ENCODE measurements at regions not wholly inside any gene's neighbourhood (a gene's known extent, or its start where the extent isn't known, plus 50 kb on each side); places are given as distances from the start of the nearest gene placed in this dataset.

GRCh38 chr4:22911285-22911684, 218.5 kb downstream of the GBA3 start:
- DNase-seq = no peak
- intact Hi-C loops (cut with DNase I) = no loop called here

GRCh38 chr4:22910200-22910599, 217.5 kb downstream of the GBA3 start:
- intact Hi-C loops (cut with DNase I) = no loop called here
- DNase-seq = no peak

- intact Hi-C loops (cut with DNase I) = no loop called here
- no peak for DNase-seq
Measured at GRCh38 chr4:22906045-22906444, 213.3 kb downstream of the GBA3 start.

- intact Hi-C loops (cut with DNase I) = no loop called here
- no peak for DNase-seq
Measured at GRCh38 chr4:22903913-22904312, 211.2 kb downstream of the GBA3 start.

GRCh38 chr4:22901631-22902030, 208.9 kb downstream of the GBA3 start:
- DNase-seq = no peak
- intact Hi-C loops (cut with DNase I) = no loop called here

GRCh38 chr4:22900876-22901275, 208.1 kb downstream of the GBA3 start:
- intact Hi-C loops (cut with DNase I) = no loop called here
- DNase-seq = no peak

GRCh38 chr4:22897520-22898108, 204.9 kb downstream of the GBA3 start:
- intact Hi-C loops (cut with DNase I) = no loop called here
- peak in 8 of 10 donors; percentile 12 to 68 (median 16) for DNase-seq

- intact Hi-C loops (cut with DNase I) = no loop called here
- DNase-seq = no peak
Measured at GRCh38 chr4:22895482-22895881, 202.7 kb downstream of the GBA3 start.

GRCh38 chr4:22884157-22884556, 191.4 kb downstream of the GBA3 start:
- intact Hi-C loops (cut with DNase I) = no loop called here
- no peak for DNase-seq

GRCh38 chr4:22881411-22881810, 188.7 kb downstream of the GBA3 start:
- no peak for DNase-seq
- intact Hi-C loops (cut with DNase I) = no loop called here

- intact Hi-C loops (cut with DNase I) = no loop called here
Measured at GRCh38 chr4:22877486-22878052, 184.8 kb downstream of the GBA3 start.

GRCh38 chr4:22876270-22876669, 183.5 kb downstream of the GBA3 start:
- no peak for DNase-seq
- intact Hi-C loops (cut with DNase I) = no loop called here

More at GRCh38 chr4:22877486-22878052, 184.8 kb downstream of the GBA3 start:
- DNase-seq = peak in 1 of 10 donors; percentile 70

GRCh38 chr4:22875587-22876257, 183.0 kb downstream of the GBA3 start:
- DNase-seq = no peak
- intact Hi-C loops (cut with DNase I) = no loop called here

GRCh38 chr4:22874334-22874912, 181.7 kb downstream of the GBA3 start:
- intact Hi-C loops (cut with DNase I) = no loop called here
- DNase-seq = no peak

GRCh38 chr4:22873899-22874298, 181.2 kb downstream of the GBA3 start:
- intact Hi-C loops (cut with DNase I) = no loop called here
- no peak for DNase-seq

- no peak for DNase-seq
- intact Hi-C loops (cut with DNase I) = no loop called here
Measured at GRCh38 chr4:22870847-22871449, 178.2 kb downstream of the GBA3 start.

- intact Hi-C loops (cut with DNase I) = no loop called here
- no peak for DNase-seq
Measured at GRCh38 chr4:22869235-22869634, 176.5 kb downstream of the GBA3 start.
